Neural progenitor cell (in vitro differentiated cells): ENCODE measurements at regions not wholly inside any gene's neighbourhood (a gene's known extent, or its start where the extent isn't known, plus 50 kb on each side); places are given as distances from the start of the nearest gene placed in this dataset.

Experiments used
- DNase-seq: peaks from one replicate; pipeline ENCODE4 v3.0.0-alpha.2; 2016; ENCODE audit warnings: low spot score
- H2AFZ ChIP-seq: fragments of 200-600 bp; sonication (generic); replicated peaks from 2 replicates; pipeline ENCODE4 v1.6.1; 2016; ENCODE audit warnings: antibody characterized with exemption
- H3F3A ChIP-seq: fragments of 200-600 bp; sonication (generic); 2 replicates; pipeline ENCODE4 v1.6.1; 2016; ENCODE audit warnings: antibody characterized with exemption, low read depth
- H3K27ac ChIP-seq: fragments of 200-600 bp; sonication (generic); 2 replicates; pipeline ENCODE4 v1.5.1; 2016; ENCODE audit warnings: mild to moderate bottlenecking
- H3K27me3 ChIP-seq: fragments of 200-600 bp; sonication (generic); 2 replicates; pipeline ENCODE4 v1.6.1; 2016; ENCODE audit warnings: mild to moderate bottlenecking, moderate library complexity
- H3K36me3 ChIP-seq: fragments of 200-600 bp; sonication (generic); 2 replicates; pipeline ENCODE4 v1.5.1; 2016
- H3K4me1 ChIP-seq: fragments of 200-600 bp; sonication (generic); 2 replicates; pipeline ENCODE4 v1.6.1; 2016; ENCODE audit warnings: mixed run types
- H3K4me2 ChIP-seq: fragments of 200-600 bp; sonication (generic); 2 replicates; pipeline ENCODE4 v1.6.1; 2016
- H3K4me3 ChIP-seq: fragments of 200-600 bp; sonication (generic); 2 replicates; pipeline ENCODE4 v1.5.1; 2016
- H3K79me2 ChIP-seq: fragments of 200-600 bp; sonication (generic); 2 replicates; pipeline ENCODE4 v1.6.1; 2016; ENCODE audit warnings: low read depth
- H3K9ac ChIP-seq: fragments of 200-600 bp; sonication (generic); 2 replicates; pipeline ENCODE4 v1.6.1; 2016
- H3K9me3 ChIP-seq: fragments of 200-600 bp; sonication (generic); 2 replicates; pipeline ENCODE4 v1.5.1; 2016; ENCODE audit warnings: low read depth
- H4K20me1 ChIP-seq: fragments of 200-600 bp; sonication (generic); 2 replicates; pipeline ENCODE4 v1.6.1; 2016; ENCODE audit warnings: low read depth
- H3K27ac Mint-ChIP-seq: 3 replicates; pipeline ENCODE4 v1.8.0; 2021; ENCODE audit warnings: mixed read lengths
- H3K27me3 Mint-ChIP-seq: 2 replicates; pipeline ENCODE4 v1.8.0; 2022; ENCODE audit warnings: low read depth, mild to moderate bottlenecking, inconsistent platforms, moderate library complexity, mixed read lengths; ENCODE audit not compliant: insufficient read depth
- H3K36me3 Mint-ChIP-seq: 3 replicates; pipeline ENCODE4 v1.8.0; 2021; ENCODE audit warnings: mixed read lengths
- H3K4me1 Mint-ChIP-seq: 3 replicates; pipeline ENCODE4 v1.8.0; 2021; ENCODE audit warnings: mixed read lengths
- H3K4me3 Mint-ChIP-seq: 3 replicates; pipeline ENCODE4 v1.8.0; 2021; ENCODE audit warnings: mild to moderate bottlenecking, moderate library complexity, mixed read lengths
- H3K9me3 Mint-ChIP-seq: 3 replicates; pipeline ENCODE4 v1.8.0; 2020; ENCODE audit warnings: mixed read lengths
- EZH2 ChIP-seq: fragments of 200-600 bp; sonication (generic); IDR thresholded peaks from 2 replicates; pipeline ENCODE4 v1.6.1; 2017; ENCODE audit warnings: antibody characterized with exemption, mild to moderate bottlenecking, moderate library complexity
- EZH2phosphoT487 ChIP-seq: fragments of 200-600 bp; sonication (generic); IDR thresholded peaks from 2 replicates; pipeline ENCODE4 v1.6.1; 2017; ENCODE audit warnings: antibody characterized with exemption
- TF ChIP-seq, protein P1 (sequence below): fragments of 200-600 bp; sonication (generic); IDR thresholded peaks from 2 replicates; pipeline ENCODE4 v1.5.1; 2017; ENCODE audit warnings: antibody characterized with exemption, mild to moderate bottlenecking

- H3K36me3 ChIP-seq = no peaks in the 10 kb centered on the region
- H3K27ac ChIP-seq = no peak overlapping the region
- H2AFZ ChIP-seq = no peak overlapping the region
- no peaks in the 10 kb centered on the region for H4K20me1 ChIP-seq
- Mint-ChIP-seq H3K36me3 (no peaks in the 10 kb centered on the region), H3K27me3 (peaks cover 2% of the 10 kb centered on the region), H3K4me3 (no peak overlapping the region), H3K27ac (no peak overlapping the region), H3K4me1 (peaks cover 5% of the 10 kb centered on the region), H3K9me3 (no peaks in the 10 kb centered on the region)
- H3K4me2 ChIP-seq = no peak overlapping the region
- no peak overlapping the region for H3K4me3 ChIP-seq
- no peaks in the 10 kb centered on the region for H3K27me3 ChIP-seq
- no peaks in the 10 kb centered on the region for H3K4me1 ChIP-seq
- no peaks in the 10 kb centered on the region for H3K9me3 ChIP-seq
- H3F3A ChIP-seq = no peaks in the 10 kb centered on the region
- DNase-seq = no peak
- TF ChIP-seq EZH2 (no peak), EZH2phosphoT487 (no peak)
- TF ChIP-seq, protein P1, sequence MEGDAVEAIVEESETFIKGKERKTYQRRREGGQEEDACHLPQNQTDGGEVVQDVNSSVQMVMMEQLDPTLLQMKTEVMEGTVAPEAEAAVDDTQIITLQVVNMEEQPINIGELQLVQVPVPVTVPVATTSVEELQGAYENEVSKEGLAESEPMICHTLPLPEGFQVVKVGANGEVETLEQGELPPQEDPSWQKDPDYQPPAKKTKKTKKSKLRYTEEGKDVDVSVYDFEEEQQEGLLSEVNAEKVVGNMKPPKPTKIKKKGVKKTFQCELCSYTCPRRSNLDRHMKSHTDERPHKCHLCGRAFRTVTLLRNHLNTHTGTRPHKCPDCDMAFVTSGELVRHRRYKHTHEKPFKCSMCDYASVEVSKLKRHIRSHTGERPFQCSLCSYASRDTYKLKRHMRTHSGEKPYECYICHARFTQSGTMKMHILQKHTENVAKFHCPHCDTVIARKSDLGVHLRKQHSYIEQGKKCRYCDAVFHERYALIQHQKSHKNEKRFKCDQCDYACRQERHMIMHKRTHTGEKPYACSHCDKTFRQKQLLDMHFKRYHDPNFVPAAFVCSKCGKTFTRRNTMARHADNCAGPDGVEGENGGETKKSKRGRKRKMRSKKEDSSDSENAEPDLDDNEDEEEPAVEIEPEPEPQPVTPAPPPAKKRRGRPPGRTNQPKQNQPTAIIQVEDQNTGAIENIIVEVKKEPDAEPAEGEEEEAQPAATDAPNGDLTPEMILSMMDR = no peak
- H3K79me2 ChIP-seq = no peaks in the 10 kb centered on the region
- no peak overlapping the region for H3K9ac ChIP-seq
Measured at GRCh38 chr3:160057331-160057730, 68.7 kb downstream of the IL12A start.

GRCh38 chr3:160060409-160061027 is 71.9 kb downstream of the IL12A start:
- Histone ChIP-seq H2AFZ (no peak overlapping the region), H3K27ac (no peak overlapping the region), H3K4me1 (no peaks in the 10 kb centered on the region), H3K36me3 (no peaks in the 10 kb centered on the region), H4K20me1 (no peaks in the 10 kb centered on the region), H3F3A (no peaks in the 10 kb centered on the region), H3K4me2 (no peak overlapping the region), H3K79me2 (no peaks in the 10 kb centered on the region), H3K27me3 (no peaks in the 10 kb centered on the region), H3K9me3 (no peaks in the 10 kb centered on the region), H3K4me3 (no peak overlapping the region), H3K9ac (no peak overlapping the region)
- peaks cover 5% of the 10 kb centered on the region for H3K4me1 Mint-ChIP-seq
- TF ChIP-seq, protein P1 = no peak
- TF ChIP-seq EZH2 (no peak), EZH2phosphoT487 (no peak)
- H3K27me3 Mint-ChIP-seq = peaks cover 6% of the 10 kb centered on the region
- H3K36me3 Mint-ChIP-seq = no peaks in the 10 kb centered on the region
- no peaks in the 10 kb centered on the region for H3K9me3 Mint-ChIP-seq
- H3K27ac Mint-ChIP-seq = no peak overlapping the region
- no peak overlapping the region for H3K4me3 Mint-ChIP-seq
- no peak for DNase-seq

- Mint-ChIP-seq H3K9me3 (no peaks in the 10 kb centered on the region), H3K4me3 (no peak overlapping the region), H3K27ac (no peak overlapping the region), H3K27me3 (peaks cover 6% of the 10 kb centered on the region), H3K4me1 (peaks cover 5% of the 10 kb centered on the region), H3K36me3 (no peaks in the 10 kb centered on the region)
- no peaks in the 10 kb centered on the region for H3K4me1 ChIP-seq
- H3K4me2 ChIP-seq = no peak overlapping the region
- no peak overlapping the region for H3K27ac ChIP-seq
- H3K27me3 ChIP-seq = no peaks in the 10 kb centered on the region
- no peak overlapping the region for H3K9ac ChIP-seq
- no peaks in the 10 kb centered on the region for H3K79me2 ChIP-seq
- TF ChIP-seq EZH2 (no peak), EZH2phosphoT487 (no peak)
- TF ChIP-seq, protein P1 = no peak
- H3F3A ChIP-seq = no peaks in the 10 kb centered on the region
- no peaks in the 10 kb centered on the region for H4K20me1 ChIP-seq
- DNase-seq = no peak
- H3K36me3 ChIP-seq = no peaks in the 10 kb centered on the region
- no peak overlapping the region for H3K4me3 ChIP-seq
- H3K9me3 ChIP-seq = no peaks in the 10 kb centered on the region
- H2AFZ ChIP-seq = no peak overlapping the region
Measured at GRCh38 chr3:160061525-160061924, 72.9 kb downstream of the IL12A start.
